SK-N-SH (cell line): ENCODE measurements at regions not wholly inside any gene's neighbourhood (a gene's known extent, or its start where the extent isn't known, plus 50 kb on each side); places are given as distances from the start of the nearest gene placed in this dataset.

Experiments
- CTCF ChIA-PET: fragments of 300-600, 350-600 bp; formaldehyde crosslinking; extraction: SDS; loops from one replicate; lab custom pipeline; 2021; lab: Yijun Ruan, JAX
- POLR2A ChIA-PET: fragments of 350-600 bp; sonication (Branson Sonifier 250); formaldehyde crosslinking; extraction: SDS; loops from one replicate; lab custom pipeline; 2020; ENCODE audit warnings: antibody characterized with exemption, inconsistent platforms; lab: Yijun Ruan, JAX
- DNase-seq: peaks from one replicate; pipeline ENCODE4 v3.0.0; 2012
- H2AFZ ChIP-seq: fragments of 200-600 bp; sonication (generic); 2 replicates; pipeline ENCODE4 v1.8.1; 2016; ENCODE audit warnings: antibody characterized with exemption, mild to moderate bottlenecking, low read depth
- H3F3A ChIP-seq: fragments of 200-600 bp; sonication (generic); replicated peaks from 2 replicates; pipeline ENCODE3; 2016; ENCODE audit warnings: antibody characterized with exemption, mild to moderate bottlenecking; ENCODE audit not compliant: insufficient read depth
- H3K27ac ChIP-seq, 2 experiments: fragments of 200-500 bp in 1 of 2; fragments of 200-600 bp in 1 of 2; sonication (Bioruptor generic) in 1 of 2; sonication (generic), shearing (Covaris generic) in 1 of 2; 2 replicates each; pipeline versions ENCODE4 v1.5.1 to v1.6.1; 2014 to 2016; ENCODE audit warnings: low read depth in 2 of 2, inconsistent platforms in 1 of 2, low read length in 1 of 2, mild to moderate bottlenecking in 1 of 2, mixed read lengths in 1 of 2
- H3K27me3 ChIP-seq: fragments of 200-600 bp; sonication (generic), shearing (Covaris generic); 2 replicates; pipeline ENCODE4 v1.6.1; 2016; ENCODE audit warnings: mixed run types; ENCODE audit not compliant: insufficient read depth
- H3K36me3 ChIP-seq, 2 experiments: fragments of 200-500 bp in 1 of 2; fragments of 200-600 bp in 1 of 2; sonication (Bioruptor generic) in 1 of 2; sonication (generic) in 1 of 2; replicated peaks in 1 of 2; 2 replicates each; pipeline versions ENCODE3 to v1.5.1; 2014 to 2016; ENCODE audit warnings: low read length in 1 of 2, mild to moderate bottlenecking in 1 of 2; ENCODE audit not compliant: insufficient read depth in 2 of 2, control insufficient read depth in 1 of 2
- H3K4me1 ChIP-seq, 2 experiments: fragments of 200-500 bp in 1 of 2; fragments of 200-600 bp in 1 of 2; sonication (Bioruptor generic) in 1 of 2; sonication (generic), shearing (Covaris generic) in 1 of 2; 2 replicates each; pipeline versions ENCODE4 v1.5.1 to v1.6.1; 2014 to 2016; ENCODE audit warnings: low read depth in 1 of 2, low read length in 1 of 2, mixed run types in 1 of 2; ENCODE audit not compliant: insufficient read depth in 2 of 2, control insufficient read depth in 1 of 2
- H3K4me2 ChIP-seq: fragments of 200-600 bp; sonication (generic), shearing (Covaris generic); 2 replicates; pipeline ENCODE4 v1.6.1; 2017; ENCODE audit warnings: mixed run types
- H3K4me3 ChIP-seq, 2 experiments: fragments of 200-500 bp in 1 of 2; fragments of 200-600 bp in 1 of 2; sonication (Bioruptor generic) in 1 of 2; sonication (generic), shearing (Covaris generic) in 1 of 2; 2 replicates each; pipeline versions ENCODE4 v1.5.1 to v1.8.1; 2014 to 2016; ENCODE audit warnings: low read depth in 2 of 2, inconsistent platforms in 1 of 2, low read length in 1 of 2, mild to moderate bottlenecking in 1 of 2, mixed read lengths in 1 of 2, moderate library complexity in 1 of 2
- H3K79me2 ChIP-seq: fragments of 200-600 bp; sonication (generic); 2 replicates; pipeline ENCODE4 v1.8.1; 2017; ENCODE audit warnings: mild to moderate bottlenecking; ENCODE audit not compliant: insufficient read depth
- H3K9ac ChIP-seq: fragments of 200-600 bp; sonication (generic); 2 replicates; pipeline ENCODE4 v1.6.1; 2017; ENCODE audit warnings: mixed run types
- H3K9me2 ChIP-seq: fragments of 200-600 bp; sonication (generic); 2 replicates; pipeline ENCODE4 v1.6.1; 2017; ENCODE audit warnings: mixed run types
- H3K9me3 ChIP-seq: fragments of 200-600 bp; sonication (generic); 2 replicates; pipeline ENCODE4 v1.6.1; 2017; ENCODE audit warnings: mixed run types, mild to moderate bottlenecking, moderate library complexity
- H4K20me1 ChIP-seq: fragments of 200-600 bp; sonication (generic); 2 replicates; pipeline ENCODE4 v1.6.1; 2017; ENCODE audit warnings: mild to moderate bottlenecking, mixed run types; ENCODE audit not compliant: insufficient read depth
- CHD2 ChIP-seq: fragments of 150-350 bp; IDR thresholded peaks from 2 replicates; pipeline ENCODE4 v1.6.1; 2018; ENCODE audit warnings: low read length; ENCODE audit not compliant: partially characterized antibody
- CTCF ChIP-seq: fragments of 200-600 bp; sonication (generic); IDR thresholded peaks from 2 replicates; pipeline ENCODE4 v1.6.1; 2017; ENCODE audit warnings: antibody characterized with exemption, mild to moderate bottlenecking, moderate library complexity
- FOSL2 ChIP-seq: IDR thresholded peaks from 2 replicates; pipeline ENCODE4 v1.4.0; 2012; ENCODE audit warnings: low read depth, mild to moderate bottlenecking, moderate library complexity, borderline replicate concordance
- JUND ChIP-seq: IDR thresholded peaks from 2 replicates; pipeline ENCODE4 v1.4.0; 2012
- NFIC ChIP-seq: IDR thresholded peaks from 2 replicates; pipeline ENCODE4 v1.4.0; 2012; ENCODE audit warnings: borderline replicate concordance
- POLR2AphosphoS5 ChIP-seq: IDR thresholded peaks from 2 replicates; pipeline ENCODE4 v1.6.1; 2012; ENCODE audit warnings: low read depth, low read length
- RCOR1 ChIP-seq: fragments of 150-350 bp; IDR thresholded peaks from 2 replicates; pipeline ENCODE4 v1.6.1; 2017; ENCODE audit warnings: antibody characterized with exemption, low read length
- REST ChIP-seq: IDR thresholded peaks from 2 replicates; pipeline ENCODE4 v1.6.1; 2012; ENCODE audit warnings: mild to moderate bottlenecking, low read depth, low read length, moderate library complexity
- RXRA ChIP-seq: IDR thresholded peaks from 2 replicates; pipeline ENCODE4 v1.4.0; 2012; ENCODE audit warnings: low read depth, mild to moderate bottlenecking, borderline replicate concordance
- SIN3A ChIP-seq: IDR thresholded peaks from 2 replicates; pipeline ENCODE4 v1.6.1; 2012; ENCODE audit warnings: low read depth, mild to moderate bottlenecking, low read length, moderate library complexity, borderline replicate concordance
- TAF1 ChIP-seq: IDR thresholded peaks from 2 replicates; pipeline ENCODE4 v1.6.1; 2012; ENCODE audit warnings: low read depth, mild to moderate bottlenecking, low read length, moderate library complexity, borderline replicate concordance
- USF1 ChIP-seq: IDR thresholded peaks from 2 replicates; pipeline ENCODE4 v1.4.0; 2012; ENCODE audit warnings: low read depth, borderline replicate concordance
- YY1 ChIP-seq: IDR thresholded peaks from 2 replicates; pipeline ENCODE4 v1.4.0; 2012; ENCODE audit warnings: low read depth, mild to moderate bottlenecking
- WGBS: methylation state at CpG from one replicate; pipeline ENCODE4 v1.1.6; 2017; ENCODE audit warnings: low lambda C conversion rate; 5-methylcytosine and 5-hydroxymethylcytosine counted together

- CTCF ChIA-PET = no interaction called here
These were observed 805.4 kb upstream of the GYPC start for GRCh38 chr2:125850541-125850940.

GRCh38 chr2:125852364-125852763 lies 803.6 kb upstream of the GYPC start:
- H3K9ac ChIP-seq = no peak overlapping the region
- H3K36me3 ChIP-seq = no peaks in the 10 kb centered on the region
- no peak overlapping the region for H3K27ac ChIP-seq
- H3K79me2 ChIP-seq = no peaks in the 10 kb centered on the region
- H4K20me1 ChIP-seq = no peaks in the 10 kb centered on the region
- 0% methylated on average over 1 of the region's 1 CpG for WGBS
- no peaks in the 10 kb centered on the region for H3K9me3 ChIP-seq
- CTCF ChIA-PET = no interaction called here
- H2AFZ ChIP-seq = no peak overlapping the region
- no peak for TF ChIP-seq CHD2
- TF ChIP-seq CTCF = no peak
- TF ChIP-seq REST = no peak
- TF ChIP-seq TAF1 = no peak
- no peak for TF ChIP-seq FOSL2
- no peak for TF ChIP-seq USF1
- no peak for TF ChIP-seq YY1
- TF ChIP-seq RCOR1 = no peak
- no peak for TF ChIP-seq NFIC
- TF ChIP-seq, all 33 proteins: peak for 0
- Histone ChIP-seq H3K4me2 (no peak overlapping the region), H3K4me1 (no peaks in the 10 kb centered on the region), H3K27me3 (no peaks in the 10 kb centered on the region), H3K9me2 (no peaks in the 10 kb centered on the region), H3K4me3 (no peak overlapping the region), H3F3A (no peaks in the 10 kb centered on the region)
- DNase-seq = no peak
- POLR2A ChIA-PET = no interaction called here

More at GRCh38 chr2:125850541-125850940, 805.4 kb upstream of the GYPC start:
- no peak for DNase-seq
- Histone ChIP-seq H3K4me3 (no peak overlapping the region), H2AFZ (no peak overlapping the region), H3K27ac (no peak overlapping the region), H3K4me1 (no peaks in the 10 kb centered on the region), H3K9me2 (no peaks in the 10 kb centered on the region), H3K4me2 (no peak overlapping the region), H3K9ac (no peak overlapping the region), H4K20me1 (no peaks in the 10 kb centered on the region), H3K27me3 (no peaks in the 10 kb centered on the region), H3K79me2 (no peaks in the 10 kb centered on the region), H3F3A (no peaks in the 10 kb centered on the region), H3K9me3 (no peaks in the 10 kb centered on the region), H3K36me3 (no peaks in the 10 kb centered on the region)
- POLR2A ChIA-PET = no interaction called here
- no peak for TF ChIP-seq YY1
- no peak for TF ChIP-seq JUND
- no peak for TF ChIP-seq RXRA
- no peak for TF ChIP-seq REST
- no peak for TF ChIP-seq SIN3A
- no peak for TF ChIP-seq NFIC
- no peak for TF ChIP-seq POLR2AphosphoS5
